Esophagus squamous epithelium (tissue), 4 donors: ENCODE measurements at regions not wholly inside any gene's neighbourhood (a gene's known extent, or its start where the extent isn't known, plus 50 kb on each side); places are given as distances from the start of the nearest gene placed in this dataset.

ENCODE experiments used
- CTCF ChIP-seq, 6 experiments: fragments of 450-650 bp in 4 of 6; fragments of 200-600 bp in 2 of 6; sonication (generic) in 2 of 6; IDR thresholded peaks; one replicate each; pipeline ENCODE4 v1.5.1; 2016 to 2019; ENCODE audit warnings: antibody characterized with exemption in 6 of 6, mild to moderate bottlenecking in 4 of 6, moderate library complexity in 4 of 6
- POLR2A ChIP-seq, 4 donors: fragments of 450-650 bp; IDR thresholded peaks; one replicate each; pipeline ENCODE4 v1.6.1; 2017; ENCODE audit warnings: antibody characterized with exemption in 4 of 4, mild to moderate bottlenecking in 4 of 4, moderate library complexity in 3 of 4

GRCh38 chr1:112332176-112333150 is 63.6 kb upstream of the CTTNBP2NL start:
- TF ChIP-seq CTCF (IDR thresholded peaks at IDR 0.05) (no peak), POLR2A (IDR thresholded peaks at IDR 0.05) (no peak)
